Activated B cell treated with CpG ODN at 0.5 μM for 24 hours (primary cell): ENCODE measurements at regions not wholly inside any gene's neighbourhood (a gene's known extent, or its start where the extent isn't known, plus 50 kb on each side); places are given as distances from the start of the nearest gene placed in this dataset.

ENCODE experiments used
- ATAC-seq: fragments of 200-7000 bp; cut with Tn5 transposase; one replicate; pipeline ENCODE4 v1.10.0; 2021; ENCODE audit warnings: low read depth, mild to moderate bottlenecking, moderate library complexity
- CTCF ChIA-PET: fragments of 350-600 bp; sonication (Branson Sonifier 250); formaldehyde crosslinking; loops from one replicate; lab custom pipeline; 2021; ENCODE audit warnings: antibody characterized with exemption; lab: Charles Lee
- POLR2A ChIA-PET: fragments of 350-600 bp; sonication (Branson Sonifier 250); formaldehyde crosslinking; loops from one replicate; lab custom pipeline; 2021; ENCODE audit warnings: antibody characterized with exemption; lab: Charles Lee
- DNase-seq: peaks from one replicate; pipeline ENCODE4 v3.0.0; 2022
- H3K27ac Mint-ChIP-seq: one replicate; pipeline ENCODE4 v1.8.0; 2020; ENCODE audit warnings: mixed read lengths
- H3K27me3 Mint-ChIP-seq: one replicate; pipeline ENCODE4 v1.8.0; 2021; ENCODE audit warnings: mixed read lengths
- H3K36me3 Mint-ChIP-seq: one replicate; pipeline ENCODE4 v1.8.0; 2021; ENCODE audit warnings: low read depth, mixed read lengths
- H3K4me1 Mint-ChIP-seq: one replicate; pipeline ENCODE4 v1.8.0; 2021; ENCODE audit warnings: mixed read lengths
- H3K4me3 Mint-ChIP-seq: one replicate; pipeline ENCODE4 v1.8.0; 2020; ENCODE audit warnings: mild to moderate bottlenecking, mixed read lengths
- H3K9me3 Mint-ChIP-seq: one replicate; pipeline ENCODE4 v1.8.0; 2020; ENCODE audit warnings: mixed read lengths
- intact Hi-C: fragments of 100-400 bp; cut with micrococcal nuclease; formaldehyde crosslinking; loops from one replicate; pipeline ENCODE4 v1.15.1; 2024
- TF ChIP-seq, protein P1 (sequence below): fragments of 200-600 bp; IDR thresholded peaks from one replicate; pipeline ENCODE4 v1.8.0; 2022; ENCODE audit warnings: antibody characterized with exemption, mild to moderate bottlenecking

DNA sequence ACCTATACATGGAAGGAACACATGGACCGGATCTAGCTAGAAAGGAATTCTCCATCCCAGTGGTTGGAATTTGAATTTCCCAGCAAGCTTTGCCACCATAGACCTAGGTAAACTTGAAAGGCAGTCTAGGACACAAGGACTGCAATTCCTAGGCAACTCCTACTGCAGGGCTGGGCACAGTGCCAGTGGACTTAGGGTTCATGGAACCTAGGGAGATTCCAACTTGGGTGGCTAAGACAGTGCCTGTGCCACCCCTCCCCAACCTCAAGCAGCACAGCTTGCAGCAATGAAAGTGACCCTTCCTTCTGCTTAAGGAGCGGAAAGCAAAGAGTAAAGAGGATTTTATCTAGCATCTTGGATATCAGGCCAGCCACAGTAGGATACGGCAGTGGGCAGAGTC, 663.3 kb downstream of the ELAVL2 start:
- no peaks in the 10 kb centered on the region for H3K4me1 Mint-ChIP-seq
- ChIA-PET POLR2A (no interaction called here), CTCF (no interaction called here)
- ATAC-seq (no peak), DNase-seq (no peak)
- no peaks in the 10 kb centered on the region for H3K36me3 Mint-ChIP-seq
- no peaks in the 10 kb centered on the region for H3K27me3 Mint-ChIP-seq
- no peak overlapping the region for H3K4me3 Mint-ChIP-seq
- no peak overlapping the region for H3K27ac Mint-ChIP-seq
- peaks cover 16% of the 10 kb centered on the region for H3K9me3 Mint-ChIP-seq
- TF ChIP-seq, protein P1, sequence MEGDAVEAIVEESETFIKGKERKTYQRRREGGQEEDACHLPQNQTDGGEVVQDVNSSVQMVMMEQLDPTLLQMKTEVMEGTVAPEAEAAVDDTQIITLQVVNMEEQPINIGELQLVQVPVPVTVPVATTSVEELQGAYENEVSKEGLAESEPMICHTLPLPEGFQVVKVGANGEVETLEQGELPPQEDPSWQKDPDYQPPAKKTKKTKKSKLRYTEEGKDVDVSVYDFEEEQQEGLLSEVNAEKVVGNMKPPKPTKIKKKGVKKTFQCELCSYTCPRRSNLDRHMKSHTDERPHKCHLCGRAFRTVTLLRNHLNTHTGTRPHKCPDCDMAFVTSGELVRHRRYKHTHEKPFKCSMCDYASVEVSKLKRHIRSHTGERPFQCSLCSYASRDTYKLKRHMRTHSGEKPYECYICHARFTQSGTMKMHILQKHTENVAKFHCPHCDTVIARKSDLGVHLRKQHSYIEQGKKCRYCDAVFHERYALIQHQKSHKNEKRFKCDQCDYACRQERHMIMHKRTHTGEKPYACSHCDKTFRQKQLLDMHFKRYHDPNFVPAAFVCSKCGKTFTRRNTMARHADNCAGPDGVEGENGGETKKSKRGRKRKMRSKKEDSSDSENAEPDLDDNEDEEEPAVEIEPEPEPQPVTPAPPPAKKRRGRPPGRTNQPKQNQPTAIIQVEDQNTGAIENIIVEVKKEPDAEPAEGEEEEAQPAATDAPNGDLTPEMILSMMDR: no peak
- intact Hi-C loops: no loop called here

DNA sequence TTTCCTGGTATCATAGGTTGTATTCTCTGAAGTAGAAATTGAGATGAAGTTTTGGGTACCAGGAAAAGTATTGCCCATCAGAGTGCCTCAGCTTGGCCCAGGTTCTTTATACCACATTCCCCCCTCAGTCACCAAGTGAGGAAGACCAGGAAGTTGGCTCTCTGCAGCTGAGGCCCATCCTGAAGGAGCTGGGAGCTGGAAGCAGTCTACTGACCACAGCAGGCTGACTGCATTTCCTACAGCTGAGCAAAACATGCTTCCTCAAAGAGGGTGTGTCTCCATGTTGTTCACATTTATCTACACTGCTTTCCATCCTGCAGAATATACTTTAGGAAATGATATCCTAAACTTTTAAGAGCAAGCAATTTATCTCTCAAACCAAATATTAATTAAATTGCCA, 654.6 kb downstream of the ELAVL2 start:
- intact Hi-C loops: no loop called here
- ATAC-seq: no peak
- POLR2A ChIA-PET: no interaction called here

DNA sequence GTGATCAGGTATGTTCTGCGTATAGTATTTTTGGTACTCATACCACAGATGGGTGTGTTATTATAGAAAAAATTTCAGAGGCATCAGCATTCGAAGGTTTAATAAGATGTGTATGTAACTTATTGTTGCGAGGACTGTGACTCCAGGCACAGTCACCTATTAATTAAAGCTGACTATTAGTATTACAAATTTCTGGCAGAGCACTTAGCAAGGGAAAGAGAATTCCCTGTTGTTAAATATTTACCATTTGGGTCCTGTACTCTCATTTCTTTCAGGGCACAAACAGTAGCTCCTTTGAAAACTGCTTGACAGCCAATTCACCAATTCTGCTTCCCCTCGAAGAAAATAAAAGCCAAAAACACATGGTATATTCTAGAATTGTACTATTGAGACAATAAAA, 653.8 kb downstream of the ELAVL2 start:
- ChIA-PET POLR2A (no interaction called here), CTCF (no interaction called here)
- Mint-ChIP-seq H3K9me3 (peaks cover 11% of the 10 kb centered on the region), H3K27ac (no peak overlapping the region), H3K36me3 (no peaks in the 10 kb centered on the region), H3K4me3 (no peak overlapping the region), H3K27me3 (no peaks in the 10 kb centered on the region), H3K4me1 (no peaks in the 10 kb centered on the region)
- DNase-seq (no peak), ATAC-seq (no peak)
- TF ChIP-seq, protein P1: no peak
- intact Hi-C loops: no loop called here

More for the DNA sequence above, 654.6 kb downstream of the ELAVL2 start:
- Mint-ChIP-seq H3K36me3 (no peaks in the 10 kb centered on the region), H3K27me3 (no peaks in the 10 kb centered on the region), H3K4me1 (no peaks in the 10 kb centered on the region), H3K4me3 (no peak overlapping the region), H3K27ac (no peak overlapping the region), H3K9me3 (peaks cover 11% of the 10 kb centered on the region)
- TF ChIP-seq, protein P1: no peak
- no peak for DNase-seq
- CTCF ChIA-PET: no interaction called here

DNA sequence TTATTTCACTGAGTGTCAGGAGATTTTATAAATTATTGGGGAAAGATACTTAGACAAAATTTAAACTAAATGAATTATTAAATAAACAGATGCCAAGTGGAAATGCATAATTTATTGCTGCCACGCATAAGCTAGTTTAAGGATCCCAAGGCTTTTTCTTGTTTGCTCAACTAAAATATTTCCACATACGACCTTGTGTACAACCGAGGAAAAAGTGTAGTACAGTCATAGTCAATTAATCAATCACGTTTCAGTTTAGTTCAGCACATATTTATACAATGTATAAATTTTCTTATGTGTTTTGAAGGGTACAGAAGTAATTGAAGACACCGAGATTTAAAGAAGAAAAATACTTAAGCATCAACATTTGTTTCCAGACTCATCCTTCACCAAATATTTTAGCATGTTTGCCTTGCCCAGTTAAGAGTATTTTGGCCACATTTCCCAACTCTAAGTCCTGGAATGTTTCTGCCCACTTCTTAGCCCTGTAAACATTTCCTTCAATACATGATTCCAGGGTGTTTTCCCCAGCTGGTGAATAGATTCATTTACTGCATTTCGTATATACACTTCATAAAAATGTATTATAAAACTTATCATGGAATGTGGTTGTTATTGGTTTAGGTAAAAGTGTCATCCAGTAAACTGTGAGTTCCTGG, 652.9 kb downstream of the ELAVL2 start:
- no peak for ATAC-seq
- no peaks in the 10 kb centered on the region for H3K4me1 Mint-ChIP-seq

DNA sequence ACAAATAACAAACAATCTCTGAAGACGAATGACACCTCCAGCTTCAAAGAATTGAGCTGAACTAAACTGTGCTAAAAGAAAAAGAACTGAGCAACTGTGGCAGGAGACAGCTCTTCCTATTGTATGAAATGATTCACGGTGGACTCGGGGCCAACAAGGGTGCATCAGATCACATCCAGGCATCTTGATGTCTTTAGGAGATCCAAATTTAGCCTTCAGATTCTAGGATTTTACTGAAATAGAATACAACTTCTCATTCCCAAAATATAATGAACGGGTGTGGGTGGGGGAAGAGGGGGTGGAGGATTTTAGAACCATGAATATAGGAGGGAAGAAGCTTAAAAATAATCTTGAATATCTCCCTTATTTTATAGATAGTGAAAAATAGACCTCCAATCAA, 631.8 kb downstream of the ELAVL2 start:
- POLR2A ChIA-PET: no interaction called here
- no peak overlapping the region for H3K27ac Mint-ChIP-seq
- CTCF ChIA-PET: no interaction called here

More for the DNA sequence above, 652.9 kb downstream of the ELAVL2 start:
- TF ChIP-seq, protein P1: no peak
- no peak overlapping the region for H3K27ac Mint-ChIP-seq
- ChIA-PET POLR2A (no interaction called here), CTCF (no interaction called here)
- no peaks in the 10 kb centered on the region for H3K27me3 Mint-ChIP-seq
- H3K9me3 Mint-ChIP-seq: peaks cover 9% of the 10 kb centered on the region
- H3K36me3 Mint-ChIP-seq: no peaks in the 10 kb centered on the region
- intact Hi-C loops: no loop called here
- no peak for DNase-seq
- no peak overlapping the region for H3K4me3 Mint-ChIP-seq

More for the DNA sequence above, 631.8 kb downstream of the ELAVL2 start:
- Mint-ChIP-seq H3K36me3 (no peaks in the 10 kb centered on the region), H3K27me3 (no peaks in the 10 kb centered on the region), H3K4me3 (no peak overlapping the region), H3K9me3 (no peaks in the 10 kb centered on the region), H3K4me1 (no peaks in the 10 kb centered on the region)
- TF ChIP-seq, protein P1: no peak
- intact Hi-C loops: no loop called here
- DNase-seq (no peak), ATAC-seq (no peak)
